Activated naive CD8-positive, alpha-beta T cell treated with anti-CD3 and anti-CD28 coated beads, Interleukin-2, amount 50 U/mL, for 16 hours (primary cell): ENCODE measurements at regions not wholly inside any gene's neighbourhood (a gene's known extent, or its start where the extent isn't known, plus 50 kb on each side); places are given as distances from the start of the nearest gene placed in this dataset.
"Not testable (repeated sequence)": the region's sequence is repeated elsewhere in the genome, so short reads cannot be mapped to it uniquely, and the experiment has no call there.

Source experiments
- DNase-seq: peaks from one replicate; pipeline ENCODE4 v3.0.0-alpha.2; 2020; ENCODE audit warnings: low read depth, low spot score

DNA sequence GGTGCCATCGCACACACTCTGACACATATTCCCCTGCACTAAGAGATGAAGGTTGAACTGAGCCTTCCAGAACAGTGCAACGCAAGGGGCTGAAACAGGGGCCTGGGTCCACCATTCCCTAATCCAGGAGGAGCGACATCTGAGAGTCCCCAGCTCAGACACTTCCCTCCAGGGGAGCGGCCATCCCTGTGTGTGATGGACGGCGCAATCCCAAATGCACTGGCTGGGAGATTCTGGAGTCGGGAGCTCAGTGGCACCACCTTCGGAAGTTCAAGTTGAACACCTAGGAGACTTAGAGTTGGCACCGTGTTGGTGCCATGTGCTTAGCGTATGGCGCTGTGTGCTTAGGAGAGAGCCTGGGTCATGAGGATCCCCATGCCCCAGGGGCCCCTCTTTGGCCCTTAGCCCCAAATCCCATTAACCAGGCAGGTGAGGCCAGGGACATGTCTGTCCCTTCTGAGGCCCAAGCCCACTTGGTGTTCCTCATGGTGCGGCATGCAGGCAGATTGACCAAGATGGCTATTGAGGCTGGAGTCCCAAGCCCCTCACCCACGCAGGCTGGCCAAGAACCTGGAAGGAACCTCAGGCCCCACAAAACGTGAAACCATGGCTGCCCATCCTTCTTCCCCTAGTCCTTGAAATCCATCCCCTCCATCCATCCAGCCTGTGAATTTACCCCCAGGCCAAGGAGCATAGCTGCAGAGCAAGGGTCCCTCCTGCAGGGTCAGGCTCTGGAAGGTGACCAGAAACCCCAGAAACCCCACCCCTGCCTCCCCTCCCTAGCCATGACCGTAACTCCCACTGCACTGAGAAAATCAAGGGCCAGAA lies 114.1 kb upstream of the OTOS start:
- DNase-seq: no peak

DNA sequence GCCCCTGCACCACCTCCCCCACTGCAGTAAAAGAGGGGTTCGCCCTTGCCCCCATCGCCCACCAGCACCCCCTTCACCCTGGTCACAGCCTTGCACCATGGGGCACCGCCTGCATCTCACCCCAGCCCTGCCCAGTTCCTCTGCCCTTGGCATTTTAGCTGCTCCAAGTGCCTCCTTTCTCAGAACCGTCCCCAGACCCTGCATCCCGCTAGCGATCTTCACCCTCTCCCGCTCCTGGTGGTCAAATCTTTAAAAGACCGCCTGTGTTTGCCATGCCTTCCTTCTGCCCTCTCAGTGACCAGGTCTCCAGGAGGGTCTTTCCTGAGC lies 114.7 kb upstream of the OTOS start:
- DNase-seq: no peak

GRCh38 chr2:240255811-240256703 lies 115.6 kb upstream of the OTOS start:
- DNase-seq: no peak

GRCh38 chr2:240256704-240257637 lies 116.5 kb upstream of the OTOS start:
- no peak for DNase-seq

DNA sequence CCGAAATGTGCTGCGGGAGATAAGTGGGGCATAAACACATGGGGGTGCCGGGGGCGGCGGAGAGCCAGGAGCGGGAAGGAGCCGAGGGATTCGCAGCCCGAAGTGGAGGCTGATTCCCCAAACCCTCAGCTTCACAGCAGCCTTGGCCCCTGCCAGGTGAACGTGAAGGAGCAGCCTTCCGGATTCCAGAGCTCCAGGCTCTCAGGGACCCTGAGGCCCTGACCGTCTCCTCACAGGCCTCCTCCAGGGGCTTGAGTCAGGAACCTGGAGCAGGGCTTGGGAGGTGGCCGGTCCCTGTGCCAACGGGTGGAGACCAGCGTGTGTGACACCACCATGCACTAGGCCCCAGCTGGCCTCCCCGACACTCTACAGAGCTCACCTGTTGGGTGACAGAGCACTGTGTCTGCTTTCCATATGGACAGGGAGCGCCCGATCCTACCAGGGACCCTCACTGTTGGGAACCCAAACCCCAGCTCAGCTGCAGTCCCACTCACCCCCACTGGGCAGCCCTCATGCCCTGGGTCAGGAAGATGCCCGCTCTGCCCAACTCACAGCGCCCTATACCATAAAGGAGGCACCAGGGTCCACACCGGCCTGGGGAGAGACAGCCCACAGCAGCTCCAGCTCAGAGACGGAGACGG lies 117.6 kb upstream of the OTOS start:
- DNase-seq: no peak

DNA sequence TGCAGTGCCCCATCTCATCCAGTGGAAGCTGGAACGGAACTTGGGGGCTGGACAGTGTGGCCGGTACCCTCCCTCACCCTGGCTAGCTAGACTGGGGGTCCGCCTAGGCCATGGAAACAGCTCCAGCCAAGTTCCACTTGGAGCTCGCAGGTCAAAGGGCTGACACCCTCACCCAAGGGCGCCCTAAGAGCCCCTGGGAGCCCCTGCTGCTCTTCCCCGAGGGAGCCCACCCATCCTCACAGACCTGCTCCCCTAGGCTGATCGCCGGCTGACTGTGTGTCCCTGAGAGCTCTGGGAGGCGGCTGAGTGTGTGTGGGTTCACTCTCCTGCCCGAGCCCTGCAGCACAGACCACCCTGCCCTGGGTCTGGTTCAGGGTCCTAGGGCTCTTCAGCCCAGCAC lies 118.2 kb upstream of the OTOS start:
- no peak for DNase-seq

DNA sequence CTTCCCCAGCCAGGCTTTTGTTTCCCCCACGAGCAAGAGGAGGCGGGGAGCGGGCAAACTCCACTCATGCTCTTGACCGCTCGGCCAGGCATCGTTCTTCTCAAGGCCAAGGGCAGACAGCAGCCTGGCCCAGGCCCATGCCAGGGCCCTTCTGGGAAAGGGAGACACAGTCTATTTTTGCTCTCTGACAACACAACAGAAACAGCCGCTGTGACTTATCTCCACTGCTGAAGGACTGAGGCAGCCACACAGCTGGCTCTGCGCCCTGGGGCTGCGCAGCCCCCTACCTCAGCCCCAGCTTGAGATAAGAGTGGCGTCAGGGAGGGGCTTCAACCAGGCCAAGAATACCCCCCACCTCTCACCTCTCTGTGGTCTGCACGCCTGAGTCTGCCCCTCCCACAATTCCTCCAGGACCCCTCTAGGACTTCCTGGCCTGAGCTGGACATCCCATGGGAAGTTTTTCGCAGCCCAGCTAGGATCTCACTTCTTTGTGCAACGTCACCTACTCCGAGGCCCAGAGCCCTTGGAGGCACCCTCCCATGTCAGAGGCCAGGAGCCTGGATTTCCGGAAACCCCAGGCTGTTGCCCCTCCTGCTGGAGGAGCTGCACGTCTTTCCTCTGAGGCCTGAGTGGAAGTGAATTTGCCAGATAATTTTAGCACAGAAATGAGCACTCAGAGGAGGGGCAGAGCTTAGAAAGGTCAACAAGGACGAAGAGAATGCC lies 118.9 kb upstream of the OTOS start:
- DNase-seq: no peak

GRCh38 chr2:240259924-240260529 lies 119.6 kb upstream of the OTOS start:
- no peak for DNase-seq

GRCh38 chr2:240260664-240261063 lies 120.2 kb upstream of the OTOS start:
- DNase-seq: no peak

- DNase-seq: not testable (repeated sequence)
Measured at GRCh38 chr2:240262578-240262977, 122.1 kb upstream of the OTOS start.

DNA sequence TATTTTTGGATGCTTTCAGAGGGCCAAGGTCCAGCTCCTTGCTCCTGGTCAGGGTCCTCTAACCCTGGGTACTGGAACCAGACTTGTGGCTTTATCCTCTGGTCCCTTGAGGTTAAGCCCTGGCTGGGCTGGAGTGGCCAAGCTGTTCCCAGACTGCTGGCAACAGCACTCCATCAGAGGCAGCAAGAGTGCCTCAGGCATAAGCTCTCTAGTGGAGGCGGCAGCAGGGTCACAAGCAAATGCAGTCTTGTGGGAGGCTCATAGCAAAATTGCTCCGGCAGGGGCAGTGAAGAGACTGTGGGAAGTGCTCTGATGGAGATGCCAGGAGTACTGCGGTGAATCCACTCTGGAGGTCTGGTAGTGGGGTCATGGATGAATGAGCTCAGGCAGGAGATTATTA lies 128.9 kb upstream of the OTOS start:
- DNase-seq: no peak

DNA sequence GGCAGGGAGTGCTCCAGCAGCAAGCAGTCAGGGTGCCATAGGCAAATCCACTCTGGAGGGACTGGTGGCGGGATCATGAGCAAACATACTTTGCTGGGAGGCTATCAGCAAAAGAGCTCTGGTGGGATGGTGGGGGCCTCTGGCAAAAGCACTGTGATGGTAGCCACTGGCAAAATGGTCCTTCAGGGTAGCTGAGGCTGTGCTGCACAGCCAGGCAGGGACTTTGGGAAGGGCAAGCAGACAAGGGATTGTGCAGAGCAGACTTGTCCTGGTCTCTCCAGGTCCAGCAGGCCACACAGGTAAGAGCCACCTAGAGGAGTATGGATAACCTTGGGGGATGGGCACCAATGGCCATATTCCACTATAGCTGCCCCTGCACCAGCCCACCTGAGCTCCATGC lies 129.4 kb upstream of the OTOS start:
- no peak for DNase-seq

DNA sequence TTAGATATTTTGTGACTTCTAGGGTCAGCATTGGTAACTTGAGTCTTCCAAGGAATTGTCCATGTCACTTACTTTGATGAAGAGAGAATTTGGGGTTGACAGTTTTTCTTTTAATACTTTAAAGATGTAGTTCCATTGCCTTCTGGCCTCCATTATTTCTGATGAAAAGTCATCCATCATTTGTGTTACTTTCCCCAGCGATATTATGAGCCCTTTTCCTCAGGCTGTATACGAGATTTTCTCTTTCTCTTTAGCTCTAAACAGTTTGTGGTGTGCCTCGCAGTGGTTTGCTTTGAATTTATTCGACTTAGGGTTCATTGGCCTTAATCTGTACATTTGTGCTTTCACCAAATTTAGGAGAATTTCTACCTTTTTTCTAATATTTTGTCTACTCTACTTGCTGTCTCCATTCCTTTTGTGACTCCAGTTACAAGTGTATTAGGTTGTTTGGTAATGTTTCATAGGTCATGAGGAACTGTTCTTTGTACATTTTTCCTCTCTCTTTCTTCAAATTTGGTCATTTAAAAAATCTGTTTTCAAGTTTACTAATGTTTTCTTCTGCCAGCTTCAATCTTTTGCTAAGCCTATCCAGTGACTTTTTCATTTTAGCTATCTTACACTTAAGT lies 131.4 kb upstream of the OTOS start:
- DNase-seq: no peak

GRCh38 chr2:240275386-240275785 lies 134.9 kb upstream of the OTOS start:
- no peak for DNase-seq

DNA sequence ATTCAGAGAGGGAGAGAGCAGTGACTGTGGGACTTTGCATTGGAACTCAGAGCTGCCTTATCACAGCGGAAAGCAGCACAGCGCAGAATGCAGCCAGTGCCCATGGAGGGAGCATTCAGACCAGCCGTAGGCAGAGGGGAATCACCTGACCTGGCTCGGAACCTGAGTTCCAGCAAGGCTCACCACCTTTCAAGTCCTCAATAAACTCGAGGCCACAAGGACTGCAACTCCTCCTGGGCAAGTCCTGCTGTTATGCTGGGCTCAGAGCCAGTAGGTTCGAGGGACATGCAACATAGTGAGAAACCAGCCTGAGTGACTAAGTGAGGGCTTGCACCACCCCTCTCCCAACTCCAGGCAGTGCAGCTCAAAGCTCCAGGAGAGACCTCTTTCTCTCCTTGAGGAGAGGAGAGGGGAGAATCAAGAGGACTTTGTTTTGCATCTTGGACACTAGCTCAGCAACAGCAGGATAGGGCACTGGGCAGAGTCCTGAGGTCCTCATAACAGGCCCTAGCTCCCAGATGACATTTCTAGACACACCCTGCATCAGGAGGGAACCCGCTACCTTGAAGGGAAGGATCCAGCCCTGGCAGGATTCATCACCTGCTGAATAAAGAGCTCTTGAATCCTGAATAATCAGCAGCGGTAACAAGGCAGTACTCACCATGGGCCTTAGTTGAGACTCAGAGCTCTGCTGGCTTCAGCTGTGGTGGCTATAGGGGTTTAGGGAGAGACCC lies 136.8 kb upstream of the OTOS start:
- no peak for DNase-seq

DNA sequence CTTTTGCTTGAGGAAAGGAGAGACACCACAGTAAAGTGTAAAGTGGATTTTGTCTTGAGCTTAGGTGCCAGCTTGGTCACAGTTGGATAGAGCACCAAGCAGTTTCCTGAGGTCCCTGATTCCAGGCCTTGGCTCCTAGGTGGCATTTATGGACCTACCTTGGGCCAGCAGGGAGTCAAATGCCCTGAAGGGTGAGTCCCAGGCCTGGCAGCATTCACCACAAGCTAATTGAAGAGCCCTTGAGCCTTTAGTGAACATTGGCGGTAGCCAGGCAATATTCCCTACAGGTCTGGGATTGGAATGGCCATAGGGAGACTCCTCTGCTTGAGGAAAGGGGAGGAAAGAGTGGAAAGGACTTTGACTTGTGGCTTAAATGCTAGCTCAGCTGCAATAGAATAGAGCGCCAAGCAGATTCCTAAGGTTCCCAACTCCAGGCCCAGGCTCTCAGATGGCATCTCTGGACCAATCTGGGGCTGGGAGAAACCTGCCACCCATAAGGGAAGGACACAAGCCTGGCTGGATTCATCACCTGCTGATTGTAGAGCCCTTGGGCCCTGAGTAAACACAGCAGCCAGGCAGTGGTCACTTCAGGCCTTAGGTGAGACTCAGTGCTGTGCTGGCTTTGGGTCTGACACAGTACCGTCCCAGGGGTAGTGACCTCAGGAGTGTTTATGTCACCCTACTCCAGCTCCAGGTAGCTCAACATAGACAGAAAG lies 137.5 kb upstream of the OTOS start:
- no peak for DNase-seq

DNA sequence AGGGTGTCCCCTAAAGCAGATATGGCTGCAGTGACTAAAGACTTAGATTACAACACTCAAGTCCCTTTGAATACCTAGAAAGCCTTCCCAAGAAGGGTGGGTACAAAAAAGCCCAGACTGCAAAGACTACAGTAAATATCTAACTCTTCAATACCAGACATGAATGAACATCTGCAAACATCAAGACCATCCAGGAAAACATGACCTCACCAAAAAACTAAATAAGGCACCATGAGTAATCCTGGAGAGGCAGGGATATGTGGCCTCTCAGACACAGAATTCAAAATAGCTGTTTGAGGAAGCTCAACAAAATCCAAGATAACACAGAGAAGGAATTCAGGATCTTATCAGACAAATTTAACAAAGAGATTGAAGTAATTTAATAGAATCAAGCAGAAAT lies 138.2 kb upstream of the OTOS start:
- DNase-seq: no peak

DNA sequence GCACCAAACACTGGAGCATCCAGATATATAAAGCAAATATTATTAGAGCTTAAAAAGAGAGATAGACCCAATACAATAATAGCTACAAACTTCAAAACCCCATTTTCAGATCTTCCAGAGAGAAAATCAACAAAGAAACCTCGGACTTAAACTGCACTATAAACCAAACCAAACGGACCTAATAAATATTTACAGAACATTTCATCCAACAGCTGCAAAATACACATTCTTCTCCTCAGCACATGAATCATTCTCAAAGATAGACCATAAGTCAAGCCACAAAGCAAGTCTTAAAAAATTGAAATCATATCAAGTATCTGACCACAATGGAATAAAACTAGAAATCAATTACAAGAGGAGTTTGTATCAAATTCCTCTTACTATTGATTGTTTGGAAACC lies 140.2 kb upstream of the OTOS start:
- DNase-seq: no peak
